Adrenal gland (tissue), 9 donors: ENCODE measurements at regions not wholly inside any gene's neighbourhood (a gene's known extent, or its start where the extent isn't known, plus 50 kb on each side); places are given as distances from the start of the nearest gene placed in this dataset.

ENCODE experiments used
- DNase-seq, 7 donors: peaks; one replicate each; pipeline ENCODE4 v3.0.0-alpha.2; 2019 to 2020
- H3K27ac ChIP-seq, 5 donors: fragments of 200-600 bp; sonication (generic) in 4 of 5; 1 replicate in 3 of 5; 2 replicates in 2 of 5; pipeline versions ENCODE4 v1.5.1 to v1.8.0; 2016 to 2020; ENCODE audit warnings: mild to moderate bottlenecking in 1 of 5
- H3K27me3 ChIP-seq: fragments of 200-600 bp; 2 replicates; pipeline ENCODE4 v1.8.0; 2021
- H3K36me3 ChIP-seq, 2 donors: fragments of 200-600 bp; replicated peaks in 1 of 2; 1 replicate in 1 of 2; 2 replicates in 1 of 2; pipeline versions ENCODE4 v1.5.1 to v1.8.0; 2018 to 2022
- H3K4me1 ChIP-seq, 2 donors: fragments of 200-600 bp; replicated peaks in 1 of 2; 1 replicate in 1 of 2; 2 replicates in 1 of 2; pipeline versions ENCODE4 v1.5.1 to v1.8.0; 2018 to 2021
- H3K4me3 ChIP-seq, 4 donors: fragments of 200-600 bp; sonication (generic) in 3 of 4; one replicate each; pipeline ENCODE4 v1.5.1; 2016 to 2018
- H3K9me3 ChIP-seq, 3 donors: fragments of 200-600 bp; sonication (generic) in 1 of 3; replicated peaks in 1 of 3; 1 replicate in 2 of 3; 2 replicates in 1 of 3; pipeline versions ENCODE4 v1.5.1 to v1.8.0; 2016 to 2021
- POLR2A ChIP-seq, 2 donors: fragments of 450-650 bp; IDR thresholded peaks; one replicate each; pipeline ENCODE4 v1.6.1; 2017; ENCODE audit warnings: antibody characterized with exemption in 2 of 2, mild to moderate bottlenecking in 2 of 2, moderate library complexity in 1 of 2
- WGBS, 4 donors: extraction: QIAGEN DNeasy Blood & Tissue Kit in 2 of 4; methylation state at CpG; one replicate each; pipeline versions ENCODE4 v1.1.5 to v1.1.7; 2013 to 2017; 5-methylcytosine and 5-hydroxymethylcytosine counted together
- intact Hi-C, 2 donors: fragments of 100-400 bp; cut with DNase I; formaldehyde crosslinking; loops; one replicate each; pipeline versions ENCODE4 v1.14.1 to v1.15.0; 2022 to 2023
- TF ChIP-seq, protein P1 (sequence below), 6 experiments: fragments of 450-650 bp in 4 of 6; fragments of 200-600 bp in 2 of 6; sonication (generic) in 1 of 6; IDR thresholded peaks; 1 replicate in 5 of 6; 2 replicates in 1 of 6; pipeline versions ENCODE4 v1.5.1 to v1.8.0; 2016 to 2021; ENCODE audit warnings: antibody characterized with exemption in 6 of 6, mild to moderate bottlenecking in 2 of 6, moderate library complexity in 1 of 6
- donor health status: healthy with polysubstance abuse.
- donor health status: Bipolar disorder and iron deficiency.
- donor health status: DM: yes; HTN: yes; CAD: no.
- donor health status: DM: no; HTN: no; CAD: no.
- donor health status: DM: no; HTN: no; CAD: no.

DNA sequence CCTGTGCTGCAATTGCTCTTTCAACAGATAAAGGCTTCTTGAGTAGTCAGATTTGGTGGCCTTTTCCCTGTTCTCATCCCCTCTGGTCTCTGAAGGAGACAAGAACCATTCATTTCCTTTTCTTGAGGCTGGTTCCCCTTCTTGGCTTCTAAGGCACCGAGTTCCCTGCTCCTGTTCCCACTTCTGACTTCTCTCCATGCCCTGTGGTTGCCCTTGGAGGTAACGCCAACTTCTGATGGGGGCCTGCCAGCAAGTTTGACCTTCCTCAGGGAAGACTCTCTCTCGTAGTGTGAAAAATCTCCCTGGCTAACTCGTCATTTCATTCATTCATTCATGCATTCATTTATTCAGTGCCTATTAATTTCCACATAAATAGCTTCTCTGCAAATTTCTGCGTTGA, 302.4 kb upstream of the SOX11 start:
- no peaks in the 10 kb centered on the region for H3K36me3 ChIP-seq
- intact Hi-C loops, result no loop called here
- TF ChIP-seq POLR2A (IDR thresholded peaks at IDR 0.05), result no peak
- TF ChIP-seq, protein P1, sequence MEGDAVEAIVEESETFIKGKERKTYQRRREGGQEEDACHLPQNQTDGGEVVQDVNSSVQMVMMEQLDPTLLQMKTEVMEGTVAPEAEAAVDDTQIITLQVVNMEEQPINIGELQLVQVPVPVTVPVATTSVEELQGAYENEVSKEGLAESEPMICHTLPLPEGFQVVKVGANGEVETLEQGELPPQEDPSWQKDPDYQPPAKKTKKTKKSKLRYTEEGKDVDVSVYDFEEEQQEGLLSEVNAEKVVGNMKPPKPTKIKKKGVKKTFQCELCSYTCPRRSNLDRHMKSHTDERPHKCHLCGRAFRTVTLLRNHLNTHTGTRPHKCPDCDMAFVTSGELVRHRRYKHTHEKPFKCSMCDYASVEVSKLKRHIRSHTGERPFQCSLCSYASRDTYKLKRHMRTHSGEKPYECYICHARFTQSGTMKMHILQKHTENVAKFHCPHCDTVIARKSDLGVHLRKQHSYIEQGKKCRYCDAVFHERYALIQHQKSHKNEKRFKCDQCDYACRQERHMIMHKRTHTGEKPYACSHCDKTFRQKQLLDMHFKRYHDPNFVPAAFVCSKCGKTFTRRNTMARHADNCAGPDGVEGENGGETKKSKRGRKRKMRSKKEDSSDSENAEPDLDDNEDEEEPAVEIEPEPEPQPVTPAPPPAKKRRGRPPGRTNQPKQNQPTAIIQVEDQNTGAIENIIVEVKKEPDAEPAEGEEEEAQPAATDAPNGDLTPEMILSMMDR (IDR thresholded peaks at IDR 0.05), result no peak
- no peak overlapping the region for H3K4me3 ChIP-seq
- WGBS, 4 donors, result 49 to 59% (median 49%) methylated on average over 5 of the region's 5 CpGs
- DNase-seq, result no peak
- H3K27me3 ChIP-seq, result no peaks in the 10 kb centered on the region
- no peak overlapping the region for H3K27ac ChIP-seq
- H3K4me1 ChIP-seq, result no peaks in the 10 kb centered on the region
- no peaks in the 10 kb centered on the region for H3K9me3 ChIP-seq

DNA sequence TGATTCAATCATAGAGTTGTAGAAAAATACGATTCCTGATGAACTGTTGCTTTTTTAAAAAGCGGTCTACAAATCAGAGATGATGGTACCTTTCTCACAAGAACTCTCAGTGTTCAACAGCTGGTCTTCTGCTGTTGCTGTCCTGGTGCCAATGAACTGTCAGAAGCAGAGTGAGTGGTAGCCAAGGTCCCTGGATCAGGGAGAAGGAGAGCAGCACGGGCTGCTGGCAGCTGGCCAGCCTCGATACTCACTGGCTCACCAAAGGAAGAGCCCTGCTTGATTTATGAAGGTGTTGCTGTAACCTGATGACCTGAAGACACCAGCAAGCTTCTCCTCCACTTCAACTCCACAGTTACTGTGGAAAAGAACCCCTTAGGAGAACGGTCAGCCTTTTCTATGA, 300.8 kb upstream of the SOX11 start:
- H3K4me1 ChIP-seq, result no peaks in the 10 kb centered on the region
- WGBS, 4 donors, result 14 to 23% (median 20%) methylated on average over 5 of the region's 5 CpGs
- H3K27me3 ChIP-seq, result no peaks in the 10 kb centered on the region
- H3K27ac ChIP-seq, result no peak overlapping the region
- H3K36me3 ChIP-seq, result no peaks in the 10 kb centered on the region
- H3K9me3 ChIP-seq, result no peaks in the 10 kb centered on the region
- no peak overlapping the region for H3K4me3 ChIP-seq
- peak in 6 of 7 donors; percentile 17 to 66 (median 37) for DNase-seq
- TF ChIP-seq POLR2A (IDR thresholded peaks at IDR 0.05), result no peak
- TF ChIP-seq, protein P1 (IDR thresholded peaks at IDR 0.05), result no peak
- intact Hi-C loops, result no loop called here

DNA sequence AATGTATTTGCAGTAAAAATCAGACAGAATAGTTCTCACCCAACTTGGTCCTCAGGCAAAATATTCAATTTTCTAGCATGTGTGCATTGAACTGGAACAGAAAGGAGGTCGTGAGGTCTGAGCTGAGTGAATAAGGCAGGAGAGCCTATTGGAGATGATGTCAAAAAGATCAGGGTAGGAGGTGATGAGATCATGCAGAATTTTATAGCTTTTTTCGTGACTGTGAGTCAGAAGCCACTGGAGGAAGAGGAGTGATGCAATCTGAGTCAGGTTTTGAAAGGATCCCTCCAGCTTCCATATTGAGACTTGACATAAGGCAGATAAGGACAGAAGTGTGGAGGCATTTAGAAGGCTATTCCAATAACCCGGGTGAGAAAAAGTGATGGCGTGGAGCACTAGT, 299.5 kb upstream of the SOX11 start:
- intact Hi-C loops, result no loop called here

DNA sequence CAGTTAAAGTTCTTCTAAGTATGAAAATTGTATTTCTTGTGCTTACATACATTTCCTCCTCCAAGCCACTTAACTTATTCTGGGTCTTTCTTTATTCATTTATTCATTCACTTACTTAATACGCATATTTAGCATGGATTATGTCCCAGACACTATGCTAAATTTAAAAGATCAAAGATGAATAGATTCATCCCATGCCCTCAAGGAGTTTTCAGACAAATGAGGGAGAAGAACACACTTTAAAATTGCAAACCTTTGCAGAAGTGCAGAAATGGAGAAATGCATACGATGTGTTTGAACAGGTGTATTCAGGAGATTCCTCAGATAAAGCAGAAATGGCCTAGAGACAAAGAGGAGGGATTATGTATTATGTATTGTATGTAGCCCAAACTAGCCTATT, 298.7 kb upstream of the SOX11 start:
- TF ChIP-seq POLR2A (IDR thresholded peaks at IDR 0.05), result no peak
- TF ChIP-seq, protein P1 (IDR thresholded peaks at IDR 0.05), result no peak
- no peaks in the 10 kb centered on the region for H3K4me1 ChIP-seq
- no peaks in the 10 kb centered on the region for H3K9me3 ChIP-seq
- no peaks in the 10 kb centered on the region for H3K36me3 ChIP-seq
- intact Hi-C loops, result no loop called here
- 42 to 92% (median 53%) methylated on average over 2 of the region's 2 CpGs for WGBS, 4 donors
- DNase-seq, result no peak
- no peak overlapping the region for H3K4me3 ChIP-seq
- H3K27me3 ChIP-seq, result no peaks in the 10 kb centered on the region
- H3K27ac ChIP-seq, result no peak overlapping the region

More for the DNA sequence above, 299.5 kb upstream of the SOX11 start:
- Histone ChIP-seq H3K27me3 (no peaks in the 10 kb centered on the region), H3K9me3 (no peaks in the 10 kb centered on the region), H3K4me3 (no peak overlapping the region), H3K36me3 (no peaks in the 10 kb centered on the region), H3K4me1 (no peaks in the 10 kb centered on the region), H3K27ac (no peak overlapping the region)
- TF ChIP-seq POLR2A (IDR thresholded peaks at IDR 0.05), result no peak
- TF ChIP-seq, protein P1 (IDR thresholded peaks at IDR 0.05), result no peak
- 75 to 84% (median 75%) methylated on average over 4 of the region's 4 CpGs for WGBS, 4 donors
- no peak for DNase-seq
